ENCODE measurements at regions not wholly inside any gene's neighbourhood (a gene's known extent, or its start where the extent isn't known, plus 50 kb on each side); places are given as distances from the start of the nearest gene placed in this dataset.

DNA sequence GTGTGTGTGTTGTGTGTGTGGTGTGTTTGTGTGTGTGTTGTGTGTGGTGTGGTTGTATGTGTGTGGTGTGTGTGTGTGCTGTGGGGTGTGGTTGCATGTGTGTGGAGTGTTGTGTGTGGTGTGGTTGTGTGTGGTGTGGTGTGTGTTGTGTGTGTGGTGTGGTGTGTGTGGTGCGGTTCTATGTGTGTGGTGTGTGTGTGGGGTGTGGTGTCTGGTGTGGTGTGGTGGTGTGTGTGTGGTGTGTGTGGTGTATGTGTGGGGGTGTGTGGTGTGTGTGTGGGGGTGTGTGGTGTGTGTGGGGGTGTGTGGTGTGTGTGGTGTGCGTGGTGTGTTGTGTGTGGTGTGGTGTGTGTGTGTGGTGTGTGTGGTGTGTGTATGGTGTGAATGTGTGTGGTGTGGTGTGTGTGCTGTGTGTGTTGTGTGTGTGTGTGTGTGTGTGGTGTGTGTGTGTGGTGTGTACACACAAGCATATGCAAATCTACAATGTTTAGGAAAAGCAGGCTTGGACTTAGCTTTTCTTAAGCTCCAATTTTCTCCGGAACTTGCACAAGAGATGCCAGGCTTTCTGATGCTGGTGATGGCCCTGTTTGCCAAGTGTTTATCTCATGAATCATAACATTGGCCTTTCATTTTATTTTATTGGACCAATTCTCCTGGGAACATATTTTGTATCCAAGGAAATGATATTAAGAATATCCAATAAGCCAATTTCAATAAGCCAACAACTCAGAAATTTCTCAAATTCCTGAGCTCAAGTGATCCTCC is 148.7 kb downstream of the SPATA18 start:
- DNase-seq (ENCODE audit: extremely low read depth, low read depth), result peak; percentile 32
- TF ChIP-seq, protein P1, sequence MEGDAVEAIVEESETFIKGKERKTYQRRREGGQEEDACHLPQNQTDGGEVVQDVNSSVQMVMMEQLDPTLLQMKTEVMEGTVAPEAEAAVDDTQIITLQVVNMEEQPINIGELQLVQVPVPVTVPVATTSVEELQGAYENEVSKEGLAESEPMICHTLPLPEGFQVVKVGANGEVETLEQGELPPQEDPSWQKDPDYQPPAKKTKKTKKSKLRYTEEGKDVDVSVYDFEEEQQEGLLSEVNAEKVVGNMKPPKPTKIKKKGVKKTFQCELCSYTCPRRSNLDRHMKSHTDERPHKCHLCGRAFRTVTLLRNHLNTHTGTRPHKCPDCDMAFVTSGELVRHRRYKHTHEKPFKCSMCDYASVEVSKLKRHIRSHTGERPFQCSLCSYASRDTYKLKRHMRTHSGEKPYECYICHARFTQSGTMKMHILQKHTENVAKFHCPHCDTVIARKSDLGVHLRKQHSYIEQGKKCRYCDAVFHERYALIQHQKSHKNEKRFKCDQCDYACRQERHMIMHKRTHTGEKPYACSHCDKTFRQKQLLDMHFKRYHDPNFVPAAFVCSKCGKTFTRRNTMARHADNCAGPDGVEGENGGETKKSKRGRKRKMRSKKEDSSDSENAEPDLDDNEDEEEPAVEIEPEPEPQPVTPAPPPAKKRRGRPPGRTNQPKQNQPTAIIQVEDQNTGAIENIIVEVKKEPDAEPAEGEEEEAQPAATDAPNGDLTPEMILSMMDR (IDR thresholded peaks at IDR 0.05; ENCODE audit: low read depth, low read length, missing control alignments), result no peak
- no peak overlapping the region for H3K4me3 ChIP-seq (replicated peaks; ENCODE audit: low read depth, low read length)

- DNase-seq (ENCODE audit: extremely low read depth, low read depth), result no peak
- H3K4me3 ChIP-seq (replicated peaks; ENCODE audit: low read depth, low read length), result no peak overlapping the region
- TF ChIP-seq, protein P1 (IDR thresholded peaks at IDR 0.05; ENCODE audit: low read depth, low read length, missing control alignments), result no peak
Observed at GRCh38 chr4:52200339-52200725, 149.2 kb downstream of the SPATA18 start.

DNA sequence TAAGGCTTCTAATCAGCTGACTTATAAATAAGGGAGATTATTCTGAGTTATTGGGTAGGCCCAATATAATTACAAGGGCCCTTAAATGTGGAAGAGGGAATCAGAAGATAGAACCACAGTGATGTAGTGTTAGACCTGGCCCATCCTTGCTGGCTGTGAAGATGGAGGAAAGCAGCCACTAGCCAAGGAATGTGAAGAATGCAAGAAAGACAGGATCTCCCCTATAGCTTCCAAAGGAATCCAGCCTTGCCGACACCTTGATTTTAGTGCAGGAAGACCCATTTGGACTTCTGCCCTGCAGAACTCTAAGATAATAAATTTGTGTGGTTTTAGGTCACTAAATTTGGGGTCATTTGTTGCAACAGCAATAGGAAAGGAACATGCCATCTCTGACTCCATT is 150.6 kb downstream of the SPATA18 start:
- TF ChIP-seq, protein P1 (IDR thresholded peaks at IDR 0.05; ENCODE audit: low read depth, low read length, missing control alignments), result no peak
- no peak overlapping the region for H3K4me3 ChIP-seq (replicated peaks; ENCODE audit: low read depth, low read length)
- no peak for DNase-seq (ENCODE audit: extremely low read depth, low read depth)

GRCh38 chr4:52202251-52202779 is 151.2 kb downstream of the SPATA18 start:
- no peak for DNase-seq (ENCODE audit: extremely low read depth, low read depth)
- no peak overlapping the region for H3K4me3 ChIP-seq (replicated peaks; ENCODE audit: low read depth, low read length)
- TF ChIP-seq, protein P1 (IDR thresholded peaks at IDR 0.05; ENCODE audit: low read depth, low read length, missing control alignments), result no peak

GRCh38 chr4:52202931-52203330 is 151.8 kb downstream of the SPATA18 start:
- H3K4me3 ChIP-seq (replicated peaks; ENCODE audit: low read depth, low read length), result no peak overlapping the region
- TF ChIP-seq, protein P1 (IDR thresholded peaks at IDR 0.05; ENCODE audit: low read depth, low read length, missing control alignments), result no peak
- no peak for DNase-seq (ENCODE audit: extremely low read depth, low read depth)

GRCh38 chr4:52203351-52203750 is 152.2 kb downstream of the SPATA18 start:
- TF ChIP-seq, protein P1 (IDR thresholded peaks at IDR 0.05; ENCODE audit: low read depth, low read length, missing control alignments), result no peak
- no peak for DNase-seq (ENCODE audit: extremely low read depth, low read depth)

More at GRCh38 chr4:52203351-52203750, 152.2 kb downstream of the SPATA18 start:
- H3K4me3 ChIP-seq (replicated peaks; ENCODE audit: low read depth, low read length), result no peak overlapping the region

Data from HFF-Myc (cell line).